Endothelial cell of umbilical vein (primary cell): ENCODE measurements at regions not wholly inside any gene's neighbourhood (a gene's known extent, or its start where the extent isn't known, plus 50 kb on each side); places are given as distances from the start of the nearest gene placed in this dataset.

Source experiments
- BruUV-seq: library from RNA; stranded (reverse); fragments of 400-500 nt; replicated peaks from 2 replicates; lab custom pipeline; 2021; lab: Mats Ljungman, UMichigan
- CTCF ChIA-PET: fragments of 300-600, 350-600 bp; sonication (Branson Sonifier 250); formaldehyde crosslinking; loops from one replicate; lab custom pipeline; 2021; ENCODE audit warnings: antibody characterized with exemption, inconsistent platforms; lab: Charles Lee
- POLR2A ChIA-PET: fragments of 300-600, 350-600 bp; sonication (Branson Sonifier 250); formaldehyde crosslinking; loops from one replicate; lab custom pipeline; 2021; ENCODE audit warnings: antibody characterized with exemption, inconsistent platforms; lab: Charles Lee
- DNase-seq: peaks from one replicate; pipeline ENCODE4 v3.0.0-alpha.2; 2011; ENCODE audit warnings: low read depth, low spot score
- FAIRE-seq: peaks from 2 replicates; lab custom pipeline; 2011; peaks lifted over from hg19 to GRCh38; lab: Jason Lieb, UNC
- H2AFZ ChIP-seq: 2 replicates; pipeline ENCODE4 v1.6.0; 2012; ENCODE audit warnings: low read depth, low read length, control low read depth, inconsistent platforms
- H3K27ac ChIP-seq: 2 replicates; pipeline ENCODE4 v1.5.1; 2011; ENCODE audit warnings: low read depth, mild to moderate bottlenecking, control low read depth, low read length, moderate library complexity; ENCODE audit not compliant: insufficient read depth
- H3K27me3 ChIP-seq, 2 experiments: 2 replicates each; pipeline versions ENCODE4 v1.6.0 to v1.6.1; 2011; ENCODE audit warnings: low read length in 2 of 2, mixed read lengths in 1 of 2; ENCODE audit not compliant: control insufficient read depth in 2 of 2, insufficient read depth in 2 of 2
- H3K36me3 ChIP-seq, 2 experiments: 2 replicates in 1 of 2; 3 replicates in 1 of 2; pipeline ENCODE4 v1.5.1; 2011; ENCODE audit warnings: low read length in 2 of 2, mild to moderate bottlenecking in 1 of 2, moderate library complexity in 1 of 2; ENCODE audit not compliant: control insufficient read depth in 2 of 2, insufficient read depth in 2 of 2; ENCODE audit errors: extremely low read depth in 1 of 2
- H3K4me1 ChIP-seq: 3 replicates; pipeline ENCODE4 v1.5.1; 2011; ENCODE audit warnings: mild to moderate bottlenecking, low read length; ENCODE audit not compliant: control insufficient read depth, insufficient read depth; ENCODE audit errors: extremely low read depth
- H3K4me2 ChIP-seq: 2 replicates; pipeline ENCODE4 v1.6.1; 2011; ENCODE audit warnings: low read length, control low read depth, mixed read lengths; ENCODE audit not compliant: insufficient read depth
- H3K4me3 ChIP-seq, 3 experiments: fragments of 200-600 bp in 1 of 3; sonication (generic), shearing (Covaris generic) in 1 of 3; replicated peaks in 1 of 3; 2 replicates each; pipeline ENCODE4 v1.5.1; 2011 to 2016; ENCODE audit warnings: control low read depth in 3 of 3, low read length in 3 of 3, mild to moderate bottlenecking in 2 of 3, inconsistent platforms in 1 of 3, low read depth in 1 of 3, moderate library complexity in 1 of 3; ENCODE audit not compliant: insufficient read depth in 1 of 3
- H3K79me2 ChIP-seq: 2 replicates; pipeline ENCODE4 v1.6.0; 2012; ENCODE audit warnings: low read length, inconsistent platforms; ENCODE audit not compliant: control insufficient read depth, insufficient read depth
- H3K9ac ChIP-seq: replicated peaks from 2 replicates; pipeline ENCODE3; 2011; ENCODE audit warnings: low read length, control low read depth; ENCODE audit not compliant: insufficient read depth; ENCODE audit errors: extremely low read depth
- H3K9me1 ChIP-seq: replicated peaks from 3 replicates; pipeline ENCODE4 v1.6.0; 2011; ENCODE audit warnings: mild to moderate bottlenecking, low read length; ENCODE audit not compliant: control insufficient read depth, insufficient read depth; ENCODE audit errors: extremely low read depth
- H3K9me3 ChIP-seq: replicated peaks from 2 replicates; pipeline ENCODE4 v1.5.1; 2012; ENCODE audit warnings: low read length, inconsistent platforms; ENCODE audit not compliant: control insufficient read depth, insufficient read depth
- H4K20me1 ChIP-seq: replicated peaks from 2 replicates; pipeline ENCODE3; 2011; ENCODE audit warnings: mild to moderate bottlenecking, low read length; ENCODE audit not compliant: control insufficient read depth, insufficient read depth; ENCODE audit errors: extremely low read depth
- CTCF ChIP-seq, 2 donors: IDR thresholded peaks; 1 replicate in 1 of 2; 2 replicates in 1 of 2; pipeline ENCODE4 v1.5.1; 2011; ENCODE audit warnings: low read length in 2 of 2, mild to moderate bottlenecking in 2 of 2, moderate library complexity in 2 of 2, control low read depth in 1 of 2, inconsistent platforms in 1 of 2, low read depth in 1 of 2; ENCODE audit not compliant: insufficient read depth in 1 of 2; ENCODE audit errors: extremely low read depth in 1 of 2
- EZH2 ChIP-seq: IDR thresholded peaks from 2 replicates; pipeline ENCODE4 v1.6.1; 2012; ENCODE audit warnings: borderline replicate concordance, low read depth, mild to moderate bottlenecking, moderate library complexity, low read length, inconsistent platforms; ENCODE audit not compliant: severe bottlenecking
- FOS ChIP-seq: IDR thresholded peaks from 2 replicates; pipeline ENCODE4 v1.6.1; 2011; ENCODE audit warnings: mild to moderate bottlenecking, low read length, moderate library complexity, borderline replicate concordance; ENCODE audit not compliant: insufficient read depth
- GATA2 ChIP-seq: IDR thresholded peaks from 2 replicates; pipeline ENCODE4 v1.7.0; 2011; ENCODE audit warnings: low read depth, mild to moderate bottlenecking, moderate library complexity, mixed read lengths, low read length; ENCODE audit not compliant: insufficient read length, insufficient read depth
- JUN ChIP-seq: IDR thresholded peaks from 2 replicates; pipeline ENCODE4 v1.6.1; 2011; ENCODE audit warnings: borderline replicate concordance, low read depth; ENCODE audit not compliant: insufficient read length, insufficient read depth
- MAX ChIP-seq: IDR thresholded peaks from 2 replicates; pipeline ENCODE4 v1.6.1; 2011; ENCODE audit not compliant: insufficient read depth, insufficient read length
- MYC ChIP-seq: IDR thresholded peaks from one replicate; pipeline ENCODE4 v1.6.1; 2011; ENCODE audit warnings: mild to moderate bottlenecking, low read depth, low read length
- POLR2A ChIP-seq: IDR thresholded peaks from 2 replicates; pipeline ENCODE4 v1.6.1; 2012; ENCODE audit warnings: low read depth, mild to moderate bottlenecking, control low read depth, low read length
- POLR2AphosphoS5 ChIP-seq: IDR thresholded peaks from 2 replicates; pipeline ENCODE4 v1.6.1; 2012; ENCODE audit warnings: low read depth, mild to moderate bottlenecking, control low read depth, low read length, moderate library complexity; ENCODE audit not compliant: insufficient read depth
- dilution Hi-C: fragments of 300-500 bp; cut with MboI; formaldehyde crosslinking; loops from one replicate; pipeline ENCODE4 v1.15.0; 2019; ENCODE audit warnings: low sequenced_read_pairs; ENCODE audit not compliant: extremely low pct_ligation_motif_present
- intact Hi-C: fragments of 100-400 bp; cut with micrococcal nuclease; formaldehyde crosslinking; loops from one replicate; pipeline ENCODE4 v1.10.0; 2022

DNA sequence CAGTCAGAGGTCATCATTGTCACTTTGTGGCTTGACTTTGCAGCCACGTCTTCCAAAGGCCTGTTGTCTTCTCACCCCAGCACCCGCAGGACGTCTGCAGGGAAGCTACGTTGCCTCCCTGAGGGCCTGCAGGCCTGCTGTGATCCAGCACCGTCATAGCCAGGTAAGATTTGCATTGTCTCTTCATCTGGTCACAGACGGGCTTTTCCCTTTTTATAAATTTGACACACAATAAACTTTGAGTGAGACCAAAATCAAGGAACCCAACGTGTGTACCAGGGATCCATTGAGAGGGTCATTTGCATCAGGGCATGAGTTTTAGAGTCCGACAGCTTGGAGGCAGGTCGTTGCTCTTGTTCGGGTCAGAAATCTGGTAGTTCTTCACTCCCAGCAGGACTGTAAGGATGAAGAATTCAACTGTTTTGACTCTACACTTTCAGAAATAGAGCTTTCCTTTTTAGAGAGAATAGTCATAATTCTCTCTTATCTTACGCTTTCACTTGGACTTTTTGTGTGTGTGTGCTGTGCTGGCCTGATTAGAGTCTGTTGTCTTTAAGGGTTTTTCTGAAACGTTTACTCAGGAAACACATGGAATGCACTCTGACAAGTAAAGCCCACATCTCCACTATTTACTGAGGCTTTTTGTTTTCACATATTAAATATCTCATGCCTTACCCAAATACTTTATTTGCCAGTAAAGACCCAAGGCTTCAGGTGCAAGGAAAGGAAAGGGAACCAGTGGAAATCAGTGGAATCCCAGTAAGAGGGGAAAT lies 177.2 kb upstream of the TAB2 start:
- H3K4me2 ChIP-seq: no peak overlapping the region
- ChIA-PET POLR2A (no interaction called here), CTCF (no interaction called here)
- dilution Hi-C loops: no loop called here
- no peaks in the 10 kb centered on the region for H4K20me1 ChIP-seq
- FAIRE-seq (peak; percentile 37), DNase-seq (peak; percentile 38)
- H3K9me1 ChIP-seq: no peaks in the 10 kb centered on the region
- H3K9ac ChIP-seq: no peak overlapping the region
- TF ChIP-seq FOS (no peak), MYC (no peak), POLR2AphosphoS5 (no peak), GATA2 (no peak), JUN (no peak)
- H2AFZ ChIP-seq: no peak overlapping the region
- BruUV-seq: no TSS peak
- H3K79me2 ChIP-seq: no peaks in the 10 kb centered on the region
- H3K27me3 ChIP-seq: peaks cover 0 to 3% of the 10 kb centered on the region in 2 experiments
- H3K4me3 ChIP-seq: no peak overlapping the region
- H3K27ac ChIP-seq: no peak overlapping the region
- no peaks in the 10 kb centered on the region for H3K4me1 ChIP-seq
- H3K36me3 ChIP-seq: no peaks in the 10 kb centered on the region
- no peaks in the 10 kb centered on the region for H3K9me3 ChIP-seq
- intact Hi-C loops: no loop called here

- Histone ChIP-seq H3K9ac (no peak overlapping the region), H2AFZ (no peak overlapping the region), H3K27me3 (peaks cover 0 to 3% of the 10 kb centered on the region in 2 experiments), H3K27ac (no peak overlapping the region), H3K36me3 (no peaks in the 10 kb centered on the region), H3K4me2 (no peak overlapping the region), H3K79me2 (no peaks in the 10 kb centered on the region), H3K9me1 (no peaks in the 10 kb centered on the region), H3K4me3 (no peak overlapping the region), H3K4me1 (no peaks in the 10 kb centered on the region), H4K20me1 (no peaks in the 10 kb centered on the region), H3K9me3 (no peaks in the 10 kb centered on the region)
- dilution Hi-C loops: no loop called here
- intact Hi-C loops: no loop called here
- ChIA-PET POLR2A (no interaction called here), CTCF (no interaction called here)
- DNase-seq: peak; percentile 26
- BruUV-seq: no TSS peak
- TF ChIP-seq POLR2A (no peak), MAX (no peak), EZH2 (no peak), CTCF (IDR thresholded peaks at IDR 0.05; ENCODE audit: extremely low read depth in 1 of 2, insufficient read depth in 1 of 2, low read depth in 1 of 2, low read length in 2 of 2) (no peak), POLR2AphosphoS5 (no peak), JUN (no peak), FOS (no peak), MYC (no peak), GATA2 (no peak)
- FAIRE-seq: no peak
Measured at GRCh38 chr6:149140910-149141290, 176.6 kb upstream of the TAB2 start.
